Spinal cord (tissue), 9 donors: ENCODE measurements at regions not wholly inside any gene's neighbourhood (a gene's known extent, or its start where the extent isn't known, plus 50 kb on each side); places are given as distances from the start of the nearest gene placed in this dataset.

Source experiments
- DNase-seq, 6 donors: peaks; one replicate each; pipeline versions ENCODE4 v3.0.0 to v3.0.0-alpha.2; 2013 to 2015; ENCODE audit warnings: low spot score in 6 of 6, low read depth in 4 of 6
- H3K27ac ChIP-seq: one replicate; pipeline ENCODE4 v1.5.1; 2013; ENCODE audit warnings: low read depth, low read length, control low read depth
- H3K27me3 ChIP-seq: one replicate; pipeline ENCODE4 v1.6.1; 2013; ENCODE audit warnings: low read length; ENCODE audit not compliant: control insufficient read depth, insufficient read depth
- H3K36me3 ChIP-seq: one replicate; pipeline ENCODE4 v1.6.1; 2013; ENCODE audit warnings: low read length; ENCODE audit not compliant: control insufficient read depth, insufficient read depth
- H3K4me1 ChIP-seq: one replicate; pipeline ENCODE4 v1.6.1; 2013; ENCODE audit warnings: low read length; ENCODE audit not compliant: control insufficient read depth, insufficient read depth
- H3K4me3 ChIP-seq: one replicate; pipeline ENCODE4 v1.5.1; 2013; ENCODE audit warnings: low read depth, low read length, control low read depth
- H3K9me3 ChIP-seq: one replicate; pipeline ENCODE4 v1.6.1; 2013; ENCODE audit warnings: low read length; ENCODE audit not compliant: control insufficient read depth, insufficient read depth
- WGBS: methylation state at CpG from one replicate; pipeline ENCODE4 v1.1.5; 2013; ENCODE audit warnings: missing lambda C conversion rate; ENCODE audit not compliant: insufficient coverage; 5-methylcytosine and 5-hydroxymethylcytosine counted together
- donor health status: healthy.

DNA sequence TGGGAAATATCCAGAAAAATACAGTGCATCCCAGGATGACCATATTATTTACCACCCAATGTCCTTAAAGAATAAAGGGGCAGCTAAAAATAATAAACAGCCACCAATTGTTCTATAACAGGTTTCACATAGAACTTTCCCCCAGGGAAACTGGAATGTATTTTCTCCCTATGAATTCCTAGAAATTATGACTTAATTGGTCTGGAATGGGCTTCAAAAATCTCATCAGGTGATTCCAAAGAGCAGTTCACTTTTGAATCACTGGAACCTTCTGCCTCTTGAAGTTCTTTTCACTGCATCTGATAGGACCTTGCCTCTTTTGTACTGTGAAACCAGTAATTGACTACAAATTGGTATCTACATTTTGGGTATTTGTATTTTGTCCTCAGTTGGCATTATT lies 119.3 kb downstream of the ZNF330 start:
- H3K27ac ChIP-seq: no peak overlapping the region
- no peaks in the 10 kb centered on the region for H3K4me1 ChIP-seq
- no peaks in the 10 kb centered on the region for H3K27me3 ChIP-seq
- no peak overlapping the region for H3K4me3 ChIP-seq
- H3K9me3 ChIP-seq: no peaks in the 10 kb centered on the region
- DNase-seq: no peak
- H3K36me3 ChIP-seq: no peaks in the 10 kb centered on the region

DNA sequence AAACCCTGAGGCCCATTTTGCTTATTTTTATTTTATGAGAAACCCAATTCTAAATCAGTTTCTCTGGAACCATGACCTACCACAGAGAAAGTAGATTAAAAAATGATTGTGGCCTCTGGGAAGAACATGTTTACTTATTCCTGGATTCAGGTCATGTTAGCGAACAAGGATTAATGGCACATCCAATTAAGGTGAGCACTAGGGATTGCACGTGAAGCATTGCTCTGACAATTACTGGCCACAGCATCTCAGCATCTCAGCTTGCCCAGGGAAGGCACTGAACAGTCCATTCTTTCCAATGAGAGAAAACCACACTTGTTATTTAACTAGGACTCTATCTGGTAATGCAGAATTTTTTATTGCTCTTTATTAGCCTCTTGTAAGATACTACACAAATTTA lies 119.8 kb downstream of the ZNF330 start:
- Histone ChIP-seq H3K27me3 (no peaks in the 10 kb centered on the region), H3K4me1 (no peaks in the 10 kb centered on the region), H3K4me3 (no peak overlapping the region), H3K36me3 (no peaks in the 10 kb centered on the region), H3K9me3 (no peaks in the 10 kb centered on the region), H3K27ac (no peak overlapping the region)
- WGBS: 86% methylated on average over 1 of the region's 2 CpGs
- peak in 1 of 6 donors; percentile 56 for DNase-seq

DNA sequence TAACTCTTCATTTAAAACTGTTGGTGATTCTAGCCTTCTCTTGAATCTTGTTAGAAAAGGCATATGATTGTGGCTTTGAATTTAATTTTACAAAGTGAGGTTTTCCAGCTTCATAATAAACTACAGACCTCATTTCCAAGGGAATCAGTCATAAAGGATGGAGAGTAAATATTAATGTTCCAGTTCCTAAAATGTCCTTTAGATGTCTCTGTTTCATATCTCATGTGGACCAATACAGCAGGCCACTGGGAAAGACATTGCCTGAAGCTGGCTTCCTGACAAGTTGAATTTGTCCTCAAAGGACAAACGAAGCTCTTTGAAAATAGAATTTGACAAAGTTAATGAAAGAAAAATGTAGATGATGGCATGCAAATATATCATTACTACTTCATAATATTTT lies 125.4 kb downstream of the ZNF330 start:
- Histone ChIP-seq H3K27ac (no peak overlapping the region), H3K27me3 (no peaks in the 10 kb centered on the region), H3K4me1 (no peaks in the 10 kb centered on the region), H3K9me3 (no peaks in the 10 kb centered on the region), H3K4me3 (no peak overlapping the region), H3K36me3 (no peaks in the 10 kb centered on the region)
- DNase-seq: peak in 4 of 6 donors; percentile 20 to 87 (median 65)
- WGBS: no CpG with 5 or more reads among the region's 1 CpG

DNA sequence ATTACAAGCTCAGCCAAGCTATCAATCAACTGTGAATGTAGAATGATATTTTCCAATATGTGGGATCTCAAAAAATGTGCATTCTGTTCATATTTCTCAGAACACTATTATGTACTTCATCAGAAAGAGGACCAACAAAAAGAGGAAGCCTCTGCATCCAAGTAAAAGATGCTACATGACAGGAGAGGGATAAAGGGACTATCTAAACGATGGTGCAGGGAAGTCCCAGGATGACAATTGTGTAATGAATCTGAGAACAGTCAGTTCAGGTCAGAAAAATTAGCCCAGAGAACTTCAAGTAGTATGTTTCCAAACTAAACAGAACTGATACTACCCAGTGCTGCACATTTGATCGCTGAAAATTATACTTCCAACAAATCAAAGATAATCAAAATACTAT lies 127.0 kb downstream of the ZNF330 start:
- no CpG with 5 or more reads among the region's 2 CpGs for WGBS
- no peaks in the 10 kb centered on the region for H3K27me3 ChIP-seq

DNA sequence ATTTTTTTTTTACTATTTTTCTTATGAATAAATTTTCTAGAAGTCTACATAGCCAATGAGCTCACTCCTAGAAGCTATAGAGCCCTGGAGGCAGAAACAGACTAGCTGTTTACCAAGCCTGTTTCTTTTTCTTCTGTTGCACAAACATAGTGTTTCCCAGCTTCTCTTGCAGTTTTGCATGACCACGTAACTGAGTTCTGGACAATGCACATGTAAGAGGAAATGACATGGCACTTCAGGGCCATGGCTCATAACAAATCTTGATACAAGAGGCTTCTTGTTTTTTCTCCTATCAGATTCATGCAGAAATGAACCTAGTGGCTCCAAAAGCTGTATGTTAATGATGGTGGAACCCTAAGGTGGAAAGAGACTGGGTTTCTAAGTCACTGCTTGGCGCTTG lies 127.4 kb downstream of the ZNF330 start:
- DNase-seq: no peak
- no peak overlapping the region for H3K27ac ChIP-seq
- no peaks in the 10 kb centered on the region for H3K9me3 ChIP-seq
- WGBS: no CpG with 5 or more reads among the region's 2 CpGs
- no peaks in the 10 kb centered on the region for H3K36me3 ChIP-seq
- H3K4me3 ChIP-seq: no peak overlapping the region
- no peaks in the 10 kb centered on the region for H3K27me3 ChIP-seq
- H3K4me1 ChIP-seq: no peaks in the 10 kb centered on the region

More for the DNA sequence above, 127.0 kb downstream of the ZNF330 start:
- H3K36me3 ChIP-seq: no peaks in the 10 kb centered on the region
- no peaks in the 10 kb centered on the region for H3K9me3 ChIP-seq
- H3K27ac ChIP-seq: no peak overlapping the region
- no peak for DNase-seq
- H3K4me1 ChIP-seq: no peaks in the 10 kb centered on the region
- no peak overlapping the region for H3K4me3 ChIP-seq

DNA sequence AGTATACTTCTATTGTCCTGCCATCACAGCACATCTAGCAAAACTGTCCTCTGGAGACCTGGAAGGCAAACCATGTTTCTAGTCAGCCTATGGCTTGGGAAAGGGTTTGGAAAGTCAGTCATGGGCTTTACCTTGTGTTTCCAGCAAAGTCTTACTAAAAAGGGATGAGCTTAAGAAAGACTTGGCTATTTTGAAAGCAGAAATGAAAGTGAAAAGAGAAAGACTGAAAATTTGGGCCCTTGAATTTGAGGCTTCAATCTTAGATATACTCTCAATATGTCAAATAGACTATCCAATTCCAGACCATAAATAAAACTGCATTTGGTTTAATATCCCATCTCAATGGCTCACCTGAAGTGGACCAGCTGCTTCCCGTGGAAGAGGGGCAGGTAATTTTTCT lies 127.9 kb downstream of the ZNF330 start:
- Histone ChIP-seq H3K27me3 (no peaks in the 10 kb centered on the region), H3K4me3 (no peak overlapping the region), H3K4me1 (no peaks in the 10 kb centered on the region), H3K9me3 (no peaks in the 10 kb centered on the region), H3K36me3 (no peaks in the 10 kb centered on the region), H3K27ac (no peak overlapping the region)
- no peak for DNase-seq
- no CpG with 5 or more reads among the region's 1 CpG for WGBS

DNA sequence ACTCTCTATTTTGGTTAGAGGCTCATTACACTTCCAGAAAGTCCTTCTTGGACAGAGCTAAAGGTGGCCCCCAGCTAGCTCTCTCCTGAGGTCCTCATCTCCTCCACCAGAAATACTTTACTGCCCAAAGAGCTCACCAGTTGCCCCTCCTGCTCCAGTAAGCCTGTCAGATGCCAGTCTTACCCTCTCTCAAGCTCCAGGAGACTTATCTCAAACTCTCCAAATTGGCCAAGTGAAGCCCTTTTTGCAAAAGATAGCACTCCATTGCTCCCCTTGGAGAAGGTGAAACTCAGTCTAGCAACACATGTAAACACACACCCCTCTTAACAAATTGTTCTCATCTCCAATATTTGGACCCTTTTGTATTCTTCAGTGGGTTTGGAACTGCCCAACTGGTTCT lies 128.5 kb downstream of the ZNF330 start:
- no peaks in the 10 kb centered on the region for H3K4me1 ChIP-seq
- H3K4me3 ChIP-seq: no peak overlapping the region
- H3K36me3 ChIP-seq: no peaks in the 10 kb centered on the region
- no peak overlapping the region for H3K27ac ChIP-seq
- no peak for DNase-seq
- H3K27me3 ChIP-seq: no peaks in the 10 kb centered on the region
- H3K9me3 ChIP-seq: no peaks in the 10 kb centered on the region

DNA sequence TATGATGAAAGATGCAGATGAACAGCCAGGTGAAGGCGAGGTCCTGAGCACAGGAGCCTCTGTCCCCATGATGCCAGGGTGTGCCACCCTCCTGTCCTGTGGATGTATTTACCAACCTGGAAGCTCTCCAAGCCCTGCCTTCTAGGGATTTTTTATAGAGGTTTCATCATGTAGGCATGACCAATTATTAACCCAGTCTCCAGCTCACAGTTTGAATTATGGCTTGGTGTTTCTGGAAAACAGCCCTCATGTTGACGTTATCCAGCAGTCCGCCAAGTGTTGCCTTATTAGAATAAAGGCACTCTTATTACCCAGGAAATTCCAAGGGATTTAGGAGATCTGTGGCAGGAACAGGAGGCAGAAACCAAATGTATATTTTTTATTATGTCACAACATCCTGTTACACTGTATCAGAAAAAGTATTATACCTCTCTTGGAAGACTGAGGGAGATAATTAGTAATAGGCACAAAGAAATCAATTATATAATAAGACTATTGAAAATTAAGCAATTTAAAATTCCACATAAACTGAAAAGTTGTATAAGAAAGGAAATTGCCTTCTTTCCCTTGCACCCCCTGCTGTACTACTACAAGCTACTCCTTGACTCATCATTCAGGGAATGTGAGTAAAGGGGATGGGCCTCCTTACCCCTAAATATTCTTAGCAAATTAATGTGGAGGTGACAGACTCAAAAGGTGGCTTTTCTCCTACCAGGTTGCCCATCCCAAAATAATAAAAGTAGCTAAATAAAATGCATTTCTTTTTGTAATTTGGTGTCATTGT lies 129.6 kb downstream of the ZNF330 start:
- H3K4me3 ChIP-seq: no peak overlapping the region
- no peak overlapping the region for H3K27ac ChIP-seq
- H3K9me3 ChIP-seq: no peaks in the 10 kb centered on the region
- no peaks in the 10 kb centered on the region for H3K4me1 ChIP-seq
- no peak for DNase-seq
- 86% methylated on average over 1 of the region's 3 CpGs for WGBS
- no peaks in the 10 kb centered on the region for H3K27me3 ChIP-seq
- no peaks in the 10 kb centered on the region for H3K36me3 ChIP-seq

DNA sequence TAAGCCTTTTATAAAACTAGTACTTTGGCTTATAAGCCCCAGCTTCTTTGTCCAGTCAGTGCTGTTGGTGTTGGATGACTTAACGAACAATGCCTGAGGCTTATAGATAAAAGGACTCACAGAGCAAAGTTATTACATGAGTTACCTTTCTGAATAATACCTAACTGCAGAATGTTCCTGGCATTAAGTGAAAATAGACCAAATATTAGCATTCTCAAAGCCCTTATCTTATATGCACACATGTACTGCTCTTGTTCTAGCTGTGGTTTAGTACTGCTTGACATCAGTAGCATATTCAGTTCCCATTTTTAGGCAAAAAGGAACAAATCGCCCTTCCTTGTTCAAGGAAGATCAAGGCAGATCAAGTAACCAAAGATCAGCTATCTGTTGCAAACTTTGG lies 131.6 kb downstream of the ZNF330 start:
- no peaks in the 10 kb centered on the region for H3K27me3 ChIP-seq
- no peaks in the 10 kb centered on the region for H3K4me1 ChIP-seq
- DNase-seq: no peak
- WGBS: no CpG with 5 or more reads among the region's 2 CpGs
- H3K9me3 ChIP-seq: no peaks in the 10 kb centered on the region
- H3K36me3 ChIP-seq: no peaks in the 10 kb centered on the region
- H3K4me3 ChIP-seq: no peak overlapping the region
- no peak overlapping the region for H3K27ac ChIP-seq

DNA sequence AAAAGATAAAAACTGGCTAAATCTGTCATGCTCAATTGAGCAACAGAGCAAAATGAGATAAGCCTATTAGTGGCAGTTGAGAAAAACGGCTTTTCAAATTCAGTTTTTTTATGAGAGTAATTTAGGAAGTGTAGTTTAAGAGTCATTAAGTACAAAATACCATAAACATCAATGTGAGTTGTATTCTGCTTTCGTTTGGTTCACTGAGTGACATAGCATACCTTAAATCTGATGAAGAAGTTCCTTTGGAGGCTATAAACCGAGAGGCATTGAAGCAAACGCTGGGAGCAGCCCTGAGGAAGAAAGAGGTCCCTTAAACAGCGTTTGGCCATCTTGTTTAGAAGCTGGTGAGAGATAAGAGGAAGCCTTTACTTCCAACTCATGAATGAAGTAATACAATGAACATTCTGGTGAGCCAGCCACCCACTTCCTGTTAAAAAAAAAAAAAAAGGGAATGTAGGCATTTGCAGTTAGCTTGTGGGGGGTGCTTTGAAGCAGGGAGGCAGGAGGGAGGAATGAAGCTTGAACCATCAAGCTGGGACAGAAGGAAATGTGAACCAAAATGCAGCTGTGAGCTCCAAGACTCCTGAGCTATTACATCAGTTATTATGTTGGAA lies 132.3 kb downstream of the ZNF330 start:
- Histone ChIP-seq H3K27ac (no peak overlapping the region), H3K9me3 (no peaks in the 10 kb centered on the region), H3K36me3 (no peaks in the 10 kb centered on the region), H3K4me3 (no peak overlapping the region), H3K27me3 (no peaks in the 10 kb centered on the region), H3K4me1 (no peaks in the 10 kb centered on the region)
- DNase-seq: peak in 1 of 6 donors; percentile 17
- WGBS: no CpG with 5 or more reads among the region's 5 CpGs
